Endothelial cell (in vitro differentiated cells): ENCODE measurements at regions not wholly inside any gene's neighbourhood (a gene's known extent, or its start where the extent isn't known, plus 50 kb on each side); places are given as distances from the start of the nearest gene placed in this dataset.

Experiments used
- DNase-seq: peaks from one replicate; pipeline ENCODE4 v3.0.0; 2021; ENCODE audit warnings: low spot score
- H3K27ac Mint-ChIP-seq: one replicate; pipeline ENCODE4 v1.8.0; 2021; ENCODE audit warnings: mixed read lengths, inconsistent platforms; ENCODE audit not compliant: unreplicated experiment
- H3K27me3 Mint-ChIP-seq: one replicate; pipeline ENCODE4 v1.8.0; 2021; ENCODE audit warnings: mild to moderate bottlenecking, moderate library complexity, mixed read lengths, inconsistent platforms; ENCODE audit not compliant: unreplicated experiment
- H3K36me3 Mint-ChIP-seq: one replicate; pipeline ENCODE4 v1.8.0; 2021; ENCODE audit warnings: mild to moderate bottlenecking, low read depth, mixed read lengths, inconsistent platforms; ENCODE audit not compliant: unreplicated experiment
- H3K4me1 Mint-ChIP-seq: one replicate; pipeline ENCODE4 v1.8.0; 2021; ENCODE audit warnings: mild to moderate bottlenecking, mixed read lengths, inconsistent platforms; ENCODE audit not compliant: unreplicated experiment
- H3K4me3 Mint-ChIP-seq: one replicate; pipeline ENCODE4 v1.8.0; 2021; ENCODE audit warnings: mild to moderate bottlenecking, mixed read lengths, inconsistent platforms; ENCODE audit not compliant: unreplicated experiment
- H3K9me3 Mint-ChIP-seq: one replicate; pipeline ENCODE4 v1.8.0; 2021; ENCODE audit warnings: mixed read lengths, inconsistent platforms; ENCODE audit not compliant: unreplicated experiment
- TF ChIP-seq, protein P1 (sequence below): fragments of 200-600 bp; sonication (generic); IDR thresholded peaks from one replicate; pipeline ENCODE4 v1.5.0; 2021; ENCODE audit warnings: antibody characterized with exemption; ENCODE audit not compliant: unreplicated experiment

GRCh38 chr15:31157644-31158069 lies 56.1 kb upstream of the TRPM1 start:
- H3K9me3 Mint-ChIP-seq, result no peaks in the 10 kb centered on the region
- TF ChIP-seq, protein P1, sequence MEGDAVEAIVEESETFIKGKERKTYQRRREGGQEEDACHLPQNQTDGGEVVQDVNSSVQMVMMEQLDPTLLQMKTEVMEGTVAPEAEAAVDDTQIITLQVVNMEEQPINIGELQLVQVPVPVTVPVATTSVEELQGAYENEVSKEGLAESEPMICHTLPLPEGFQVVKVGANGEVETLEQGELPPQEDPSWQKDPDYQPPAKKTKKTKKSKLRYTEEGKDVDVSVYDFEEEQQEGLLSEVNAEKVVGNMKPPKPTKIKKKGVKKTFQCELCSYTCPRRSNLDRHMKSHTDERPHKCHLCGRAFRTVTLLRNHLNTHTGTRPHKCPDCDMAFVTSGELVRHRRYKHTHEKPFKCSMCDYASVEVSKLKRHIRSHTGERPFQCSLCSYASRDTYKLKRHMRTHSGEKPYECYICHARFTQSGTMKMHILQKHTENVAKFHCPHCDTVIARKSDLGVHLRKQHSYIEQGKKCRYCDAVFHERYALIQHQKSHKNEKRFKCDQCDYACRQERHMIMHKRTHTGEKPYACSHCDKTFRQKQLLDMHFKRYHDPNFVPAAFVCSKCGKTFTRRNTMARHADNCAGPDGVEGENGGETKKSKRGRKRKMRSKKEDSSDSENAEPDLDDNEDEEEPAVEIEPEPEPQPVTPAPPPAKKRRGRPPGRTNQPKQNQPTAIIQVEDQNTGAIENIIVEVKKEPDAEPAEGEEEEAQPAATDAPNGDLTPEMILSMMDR, result no peak
- no peaks in the 10 kb centered on the region for H3K4me1 Mint-ChIP-seq
- H3K27me3 Mint-ChIP-seq, result no peaks in the 10 kb centered on the region
- DNase-seq, result no peak
- no peak overlapping the region for H3K27ac Mint-ChIP-seq
- no peak overlapping the region for H3K4me3 Mint-ChIP-seq
- H3K36me3 Mint-ChIP-seq, result no peaks in the 10 kb centered on the region

DNA sequence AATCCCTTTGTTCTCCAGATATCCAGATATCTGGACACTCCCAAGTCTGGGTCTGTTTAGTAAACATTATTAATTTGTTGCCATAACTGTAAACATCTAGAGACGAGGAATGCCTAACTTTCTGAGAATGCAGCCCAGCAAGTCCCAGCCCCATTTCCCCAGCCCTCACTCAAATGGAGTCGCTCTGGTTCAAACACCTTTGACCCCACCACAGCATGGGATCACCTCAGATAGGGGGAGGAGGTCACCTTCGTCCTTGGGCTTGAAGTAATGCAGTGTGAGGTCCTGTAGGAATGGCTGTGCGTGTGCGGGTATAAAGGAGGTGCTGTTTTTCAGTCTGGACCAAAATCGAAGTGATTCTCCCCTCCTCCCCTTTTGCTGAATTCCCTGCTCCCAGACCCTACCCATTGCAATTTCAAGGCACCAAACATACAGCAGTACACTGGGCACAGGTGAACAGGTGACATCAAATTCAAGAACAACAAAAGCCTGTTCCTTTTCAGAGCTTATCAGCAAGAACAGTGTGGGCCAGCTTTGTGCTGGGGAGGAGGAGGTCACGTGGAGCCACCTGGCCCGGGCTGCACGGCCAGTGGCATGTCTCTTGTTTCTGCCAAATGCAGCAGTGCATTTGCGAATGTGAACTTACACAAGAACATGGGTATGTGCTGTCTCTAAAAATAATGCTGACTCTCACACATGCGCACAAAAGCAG lies 57.5 kb upstream of the TRPM1 start:
- H3K4me1 Mint-ChIP-seq, result no peaks in the 10 kb centered on the region
- no peaks in the 10 kb centered on the region for H3K36me3 Mint-ChIP-seq
- no peak overlapping the region for H3K4me3 Mint-ChIP-seq
- no peaks in the 10 kb centered on the region for H3K9me3 Mint-ChIP-seq
- peaks cover 2% of the 10 kb centered on the region for H3K27me3 Mint-ChIP-seq
- TF ChIP-seq, protein P1, result no peak
- no peak overlapping the region for H3K27ac Mint-ChIP-seq
- no peak for DNase-seq

- no peaks in the 10 kb centered on the region for H3K4me1 Mint-ChIP-seq
- TF ChIP-seq, protein P1, result no peak
Measured at GRCh38 chr15:31159837-31160236, 58.3 kb upstream of the TRPM1 start.

DNA sequence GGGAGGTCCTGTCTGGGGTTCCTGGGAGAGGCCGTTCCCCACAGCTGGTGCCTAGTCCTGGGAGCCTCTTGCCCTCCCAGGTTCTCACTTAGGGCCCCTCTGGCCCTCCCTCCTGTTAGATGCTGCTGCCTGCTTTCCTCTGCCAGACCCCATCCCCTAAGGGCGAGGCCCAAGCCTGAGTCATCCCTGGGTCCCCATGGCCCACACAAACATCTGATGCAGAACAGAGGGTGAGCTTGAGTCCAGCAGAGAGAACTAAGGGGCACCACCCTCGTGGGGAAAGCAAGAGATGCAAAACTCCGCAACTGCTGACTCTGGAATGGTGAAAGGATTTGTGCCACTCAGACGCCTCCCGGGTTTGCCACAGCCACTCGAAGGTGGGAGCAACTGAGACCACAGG lies 58.8 kb upstream of the TRPM1 start:
- Mint-ChIP-seq H3K36me3 (no peaks in the 10 kb centered on the region), H3K4me3 (no peak overlapping the region), H3K27me3 (peaks cover 2% of the 10 kb centered on the region), H3K4me1 (no peaks in the 10 kb centered on the region), H3K9me3 (no peaks in the 10 kb centered on the region), H3K27ac (no peak overlapping the region)
- no peak for DNase-seq
- TF ChIP-seq, protein P1, result no peak

More at GRCh38 chr15:31159837-31160236, 58.3 kb upstream of the TRPM1 start:
- no peaks in the 10 kb centered on the region for H3K9me3 Mint-ChIP-seq
- H3K27me3 Mint-ChIP-seq, result peaks cover 2% of the 10 kb centered on the region
- no peak overlapping the region for H3K4me3 Mint-ChIP-seq
- H3K36me3 Mint-ChIP-seq, result no peaks in the 10 kb centered on the region
- DNase-seq, result no peak
- no peak overlapping the region for H3K27ac Mint-ChIP-seq

DNA sequence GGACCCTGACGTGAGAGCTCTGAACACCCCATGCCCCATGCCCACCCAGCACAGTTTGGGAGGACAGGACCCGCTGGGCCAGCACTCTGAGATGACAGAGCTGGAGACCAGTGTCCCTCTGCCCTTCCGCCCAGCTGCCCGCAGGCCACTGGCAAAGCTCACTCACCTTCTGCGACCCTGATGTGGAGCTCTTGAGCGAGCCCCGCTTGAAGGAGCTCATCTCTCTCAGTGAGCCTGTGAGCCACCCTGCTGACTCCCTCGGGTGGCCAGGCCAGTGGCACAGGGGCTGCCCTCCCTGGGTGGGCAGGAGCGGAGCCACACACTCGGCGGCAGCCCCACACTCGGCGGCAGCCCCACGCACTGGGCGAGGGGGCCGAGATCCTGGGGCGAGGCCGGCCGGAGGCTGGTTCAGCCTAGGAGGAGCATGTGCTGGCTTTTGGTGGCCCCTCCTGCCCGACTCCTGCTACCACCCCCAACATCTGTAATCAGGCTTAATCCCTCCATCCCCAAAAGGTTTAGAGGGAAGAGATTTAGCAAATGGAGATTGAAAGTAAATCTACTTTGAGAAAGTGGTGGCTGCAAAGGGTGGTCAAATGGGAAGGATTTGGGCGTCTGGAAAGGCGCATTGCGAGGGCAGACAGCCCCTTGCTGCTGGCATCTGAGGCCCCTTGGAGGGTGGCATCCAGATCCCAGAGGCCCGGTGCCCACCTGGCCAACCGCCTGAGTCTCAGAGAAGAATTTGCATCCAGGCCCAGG lies 59.4 kb upstream of the TRPM1 start:
- TF ChIP-seq, protein P1, result no peak
- Mint-ChIP-seq H3K36me3 (no peaks in the 10 kb centered on the region), H3K4me3 (no peak overlapping the region), H3K27ac (no peak overlapping the region), H3K4me1 (no peaks in the 10 kb centered on the region), H3K9me3 (no peaks in the 10 kb centered on the region), H3K27me3 (peaks cover 2% of the 10 kb centered on the region)
- no peak for DNase-seq
